ENCODE measurements at regions not wholly inside any gene's neighbourhood (a gene's known extent, or its start where the extent isn't known, plus 50 kb on each side); places are given as distances from the start of the nearest gene placed in this dataset.

- Histone ChIP-seq H3K27ac (ENCODE audit: low read length) (no peak overlapping the region), H3K4me2 (ENCODE audit: insufficient read depth, low read length) (no peak overlapping the region), H3K4me1 (ENCODE audit: insufficient read depth, low read length) (no peaks in the 10 kb centered on the region), H3K9me3 (ENCODE audit: insufficient read depth, low read length, severe bottlenecking) (no peaks in the 10 kb centered on the region), H3K79me2 (ENCODE audit: insufficient read depth, low read length) (no peaks in the 10 kb centered on the region), H3K9ac (ENCODE audit: low read depth, low read length) (no peak overlapping the region), H2AFZ (ENCODE audit: low read depth, low read length) (no peak overlapping the region), H3K36me3 (ENCODE audit: insufficient read depth, low read length) (no peaks in the 10 kb centered on the region), H3K4me3 (ENCODE audit: low read depth in 1 of 2, low read length in 2 of 2) (no peak overlapping the region), H4K20me1 (ENCODE audit: insufficient read depth, low read length) (no peaks in the 10 kb centered on the region), H3K27me3 (ENCODE audit: insufficient read depth, low read length, poor library complexity) (no peaks in the 10 kb centered on the region)
- no peak for TF ChIP-seq CTCF (IDR thresholded peaks at IDR 0.05; ENCODE audit: borderline replicate concordance, extremely low read depth, low read length, poor library complexity, severe bottlenecking)
- TF ChIP-seq EZH2 (IDR thresholded peaks at IDR 0.05; ENCODE audit: borderline replicate concordance, low read depth, low read length, severe bottlenecking): no peak
- DNase-seq (no peak), ATAC-seq (ENCODE audit: insufficient read depth, low read depth) (no peak)
Observed at GRCh38 chr6:74087899-74088298, 391.9 kb downstream of the CD109 start.

DNA sequence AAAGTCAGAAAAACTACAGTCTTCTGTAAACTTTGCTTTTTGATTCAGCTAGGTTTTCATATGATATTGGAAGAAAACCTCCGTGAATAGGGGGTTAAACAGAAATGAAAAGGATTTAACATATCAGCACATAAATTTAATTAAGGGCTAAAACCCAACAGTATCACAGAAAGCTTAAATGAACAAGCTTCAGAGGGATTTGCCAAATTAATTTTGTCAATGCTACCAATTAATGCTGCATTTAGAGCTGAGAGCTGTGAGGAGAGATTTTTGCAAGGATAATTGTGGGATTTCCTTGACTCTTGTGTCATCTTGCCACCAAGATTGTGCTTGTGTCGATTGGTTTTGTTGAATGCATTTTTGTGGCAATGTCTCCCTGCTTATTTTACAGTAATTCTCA is 379.9 kb downstream of the CD109 start:
- Histone ChIP-seq H3K27ac (ENCODE audit: low read length) (no peak overlapping the region), H3K4me1 (ENCODE audit: insufficient read depth, low read length) (no peaks in the 10 kb centered on the region), H2AFZ (ENCODE audit: low read depth, low read length) (no peak overlapping the region), H3K9ac (ENCODE audit: low read depth, low read length) (no peak overlapping the region), H3K36me3 (ENCODE audit: insufficient read depth, low read length) (no peaks in the 10 kb centered on the region), H4K20me1 (ENCODE audit: insufficient read depth, low read length) (no peaks in the 10 kb centered on the region), H3K79me2 (ENCODE audit: insufficient read depth, low read length) (no peaks in the 10 kb centered on the region), H3K9me3 (ENCODE audit: insufficient read depth, low read length, severe bottlenecking) (no peaks in the 10 kb centered on the region), H3K27me3 (ENCODE audit: insufficient read depth, low read length, poor library complexity) (no peaks in the 10 kb centered on the region), H3K4me3 (ENCODE audit: low read depth in 1 of 2, low read length in 2 of 2) (no peak overlapping the region), H3K4me2 (ENCODE audit: insufficient read depth, low read length) (no peak overlapping the region)
- ATAC-seq (ENCODE audit: insufficient read depth, low read depth) (no peak), DNase-seq (no peak)
- TF ChIP-seq EZH2 (IDR thresholded peaks at IDR 0.05; ENCODE audit: borderline replicate concordance, low read depth, low read length, severe bottlenecking): no peak
- no peak for TF ChIP-seq CTCF (IDR thresholded peaks at IDR 0.05; ENCODE audit: borderline replicate concordance, extremely low read depth, low read length, poor library complexity, severe bottlenecking)

DNA sequence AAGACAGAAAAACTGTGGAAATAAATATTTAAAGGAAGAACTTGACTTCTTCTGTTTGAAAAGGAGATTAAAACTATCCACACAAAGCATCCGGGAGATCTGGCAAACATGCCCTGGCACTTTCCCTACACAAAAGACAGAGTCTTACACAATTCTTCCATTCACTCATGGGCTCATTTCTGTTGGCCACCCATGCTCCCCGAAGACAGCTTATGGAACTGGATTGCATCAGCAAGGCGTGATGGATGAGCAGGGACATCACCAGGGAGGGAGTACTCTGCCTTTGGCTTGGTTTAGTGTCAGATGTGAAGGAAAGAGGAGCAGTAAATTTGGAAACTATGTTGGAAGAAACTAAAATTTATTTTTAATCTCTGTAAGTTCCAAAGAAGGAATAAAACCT is 379.3 kb downstream of the CD109 start:
- Histone ChIP-seq H3K27ac (ENCODE audit: low read length) (no peak overlapping the region), H4K20me1 (ENCODE audit: insufficient read depth, low read length) (no peaks in the 10 kb centered on the region), H3K27me3 (ENCODE audit: insufficient read depth, low read length, poor library complexity) (no peaks in the 10 kb centered on the region), H2AFZ (ENCODE audit: low read depth, low read length) (no peak overlapping the region), H3K4me1 (ENCODE audit: insufficient read depth, low read length) (no peaks in the 10 kb centered on the region), H3K36me3 (ENCODE audit: insufficient read depth, low read length) (no peaks in the 10 kb centered on the region), H3K9me3 (ENCODE audit: insufficient read depth, low read length, severe bottlenecking) (no peaks in the 10 kb centered on the region), H3K4me3 (ENCODE audit: low read depth in 1 of 2, low read length in 2 of 2) (no peak overlapping the region), H3K9ac (ENCODE audit: low read depth, low read length) (no peak overlapping the region), H3K79me2 (ENCODE audit: insufficient read depth, low read length) (no peaks in the 10 kb centered on the region), H3K4me2 (ENCODE audit: insufficient read depth, low read length) (no peak overlapping the region)
- ATAC-seq (ENCODE audit: insufficient read depth, low read depth) (no peak), DNase-seq (no peak)
- TF ChIP-seq EZH2 (IDR thresholded peaks at IDR 0.05; ENCODE audit: borderline replicate concordance, low read depth, low read length, severe bottlenecking) (no peak), CTCF (IDR thresholded peaks at IDR 0.05; ENCODE audit: borderline replicate concordance, extremely low read depth, low read length, poor library complexity, severe bottlenecking) (no peak)

DNA sequence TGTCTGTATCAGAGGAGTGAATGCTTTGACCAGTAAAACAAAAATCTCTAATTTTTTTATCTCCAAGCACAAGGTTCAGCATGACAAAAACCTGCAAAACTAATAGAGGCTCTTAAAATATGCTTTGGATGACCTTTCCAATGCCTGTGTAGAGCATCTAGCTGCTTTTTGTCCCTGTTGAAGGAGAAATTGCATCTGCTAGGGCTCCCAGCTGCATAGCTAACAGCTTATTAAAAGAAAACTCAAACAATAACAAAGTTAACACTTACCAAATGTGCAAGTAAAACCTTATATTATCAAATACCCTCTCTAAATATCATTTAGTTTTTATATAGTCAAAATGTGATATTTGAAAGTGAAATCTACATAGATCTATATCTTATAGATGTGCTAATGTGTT is 378.6 kb downstream of the CD109 start:
- Histone ChIP-seq H3K9ac (ENCODE audit: low read depth, low read length) (no peak overlapping the region), H3K4me2 (ENCODE audit: insufficient read depth, low read length) (no peak overlapping the region), H3K4me3 (ENCODE audit: low read depth in 1 of 2, low read length in 2 of 2) (no peak overlapping the region), H3K36me3 (ENCODE audit: insufficient read depth, low read length) (no peaks in the 10 kb centered on the region), H4K20me1 (ENCODE audit: insufficient read depth, low read length) (no peaks in the 10 kb centered on the region), H2AFZ (ENCODE audit: low read depth, low read length) (no peak overlapping the region), H3K27me3 (ENCODE audit: insufficient read depth, low read length, poor library complexity) (no peaks in the 10 kb centered on the region), H3K9me3 (ENCODE audit: insufficient read depth, low read length, severe bottlenecking) (no peaks in the 10 kb centered on the region), H3K27ac (ENCODE audit: low read length) (no peak overlapping the region), H3K79me2 (ENCODE audit: insufficient read depth, low read length) (no peaks in the 10 kb centered on the region), H3K4me1 (ENCODE audit: insufficient read depth, low read length) (no peaks in the 10 kb centered on the region)
- DNase-seq (no peak), ATAC-seq (ENCODE audit: insufficient read depth, low read depth) (no peak)
- TF ChIP-seq EZH2 (IDR thresholded peaks at IDR 0.05; ENCODE audit: borderline replicate concordance, low read depth, low read length, severe bottlenecking): no peak
- TF ChIP-seq CTCF (IDR thresholded peaks at IDR 0.05; ENCODE audit: borderline replicate concordance, extremely low read depth, low read length, poor library complexity, severe bottlenecking): no peak
